BE2C (cell line): ENCODE measurements at regions not wholly inside any gene's neighbourhood (a gene's known extent, or its start where the extent isn't known, plus 50 kb on each side); places are given as distances from the start of the nearest gene placed in this dataset.

Source experiments
- DNase-seq: peaks from one replicate; pipeline ENCODE4 v3.0.0-alpha.2; 2020
- H3K27me3 ChIP-seq: fragments of 250-450 bp; sonication (Bioruptor Pico); 2 replicates; pipeline ENCODE4 v1.5.1; 2020; ENCODE audit warnings: mild to moderate bottlenecking
- H3K36me3 ChIP-seq: fragments of 250-450 bp; sonication (Bioruptor Pico); 2 replicates; pipeline ENCODE4 v1.5.1; 2020; ENCODE audit warnings: mild to moderate bottlenecking
- H3K4me1 ChIP-seq: fragments of 250-450 bp; sonication (Bioruptor Pico); 2 replicates; pipeline ENCODE4 v1.5.1; 2020
- H3K4me3 ChIP-seq: 2 replicates; pipeline ENCODE4 v1.5.1; 2011; ENCODE audit warnings: low read depth, low read length
- H3K9me3 ChIP-seq: fragments of 250-450 bp; sonication (Bioruptor Pico); 2 replicates; pipeline ENCODE4 v1.5.1; 2020
- CTCF ChIP-seq: IDR thresholded peaks from 2 replicates; pipeline ENCODE4 v1.5.1; 2012; ENCODE audit warnings: mild to moderate bottlenecking, low read depth, low read length

GRCh38 chr17:69872675-69873262 lies 202.3 kb upstream of the KCNJ16 start:
- no peak for TF ChIP-seq CTCF
- no peaks in the 10 kb centered on the region for H3K9me3 ChIP-seq
- H3K4me3 ChIP-seq = no peak overlapping the region
- H3K4me1 ChIP-seq = no peaks in the 10 kb centered on the region
- no peak for DNase-seq
- no peaks in the 10 kb centered on the region for H3K27me3 ChIP-seq
- no peaks in the 10 kb centered on the region for H3K36me3 ChIP-seq

- Histone ChIP-seq H3K9me3 (no peaks in the 10 kb centered on the region), H3K4me1 (no peaks in the 10 kb centered on the region), H3K27me3 (no peaks in the 10 kb centered on the region), H3K4me3 (no peak overlapping the region), H3K36me3 (no peaks in the 10 kb centered on the region)
- DNase-seq = no peak
- TF ChIP-seq CTCF = no peak
Measured at GRCh38 chr17:69874175-69874670, 200.8 kb upstream of the KCNJ16 start.

- H3K9me3 ChIP-seq = no peaks in the 10 kb centered on the region
- TF ChIP-seq CTCF = no peak
- H3K36me3 ChIP-seq = no peaks in the 10 kb centered on the region
- H3K27me3 ChIP-seq = no peaks in the 10 kb centered on the region
- no peak overlapping the region for H3K4me3 ChIP-seq
- no peak for DNase-seq
- H3K4me1 ChIP-seq = no peaks in the 10 kb centered on the region
Measured at GRCh38 chr17:69876757-69877156, 198.3 kb upstream of the KCNJ16 start.

GRCh38 chr17:69878661-69879060 lies 196.4 kb upstream of the KCNJ16 start:
- no peak overlapping the region for H3K4me3 ChIP-seq
- H3K9me3 ChIP-seq = no peaks in the 10 kb centered on the region
- no peaks in the 10 kb centered on the region for H3K4me1 ChIP-seq
- no peak for DNase-seq
- H3K36me3 ChIP-seq = no peaks in the 10 kb centered on the region
- no peaks in the 10 kb centered on the region for H3K27me3 ChIP-seq
- TF ChIP-seq CTCF = no peak

- no peaks in the 10 kb centered on the region for H3K27me3 ChIP-seq
Measured at GRCh38 chr17:69879576-69879975, 195.4 kb upstream of the KCNJ16 start.

More at GRCh38 chr17:69879576-69879975, 195.4 kb upstream of the KCNJ16 start:
- no peaks in the 10 kb centered on the region for H3K36me3 ChIP-seq
- no peaks in the 10 kb centered on the region for H3K4me1 ChIP-seq
- TF ChIP-seq CTCF = no peak
- no peak overlapping the region for H3K4me3 ChIP-seq
- H3K9me3 ChIP-seq = no peaks in the 10 kb centered on the region
- DNase-seq = no peak
